ENCODE measurements at regions not wholly inside any gene's neighbourhood (a gene's known extent, or its start where the extent isn't known, plus 50 kb on each side); places are given as distances from the start of the nearest gene placed in this dataset.

DNA sequence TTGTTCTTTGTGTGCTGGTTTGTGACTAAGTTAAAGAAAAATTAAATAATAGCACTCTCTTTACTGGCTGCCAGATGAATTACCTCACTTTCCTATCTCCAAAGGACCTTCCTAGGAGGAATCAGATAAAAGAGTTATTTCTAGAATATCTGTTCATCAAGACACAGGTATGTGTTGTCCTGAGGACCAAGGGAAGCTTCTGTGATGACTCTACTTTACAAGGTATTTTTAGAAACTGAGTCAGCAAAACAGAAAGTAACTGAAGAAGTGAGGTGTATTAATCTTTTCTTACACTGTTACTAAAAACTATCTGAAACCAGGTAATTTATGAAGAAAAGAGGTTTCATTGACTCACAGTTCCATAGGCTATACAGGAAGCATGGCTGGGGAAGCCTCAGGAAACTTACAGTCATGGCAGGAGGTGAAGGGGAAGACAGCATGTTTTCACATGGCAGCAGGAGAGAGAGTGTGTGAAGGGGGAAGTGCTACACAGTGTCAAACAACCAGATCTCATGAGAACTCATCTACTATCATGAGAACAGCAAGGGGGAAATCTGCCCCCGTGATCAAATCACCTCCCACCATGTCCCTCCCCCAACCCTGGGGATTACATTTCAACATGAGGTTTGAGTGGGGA is 189.2 kb upstream of the DMAC1 start:
- no peak for DNase-seq (ENCODE audit: low read depth)
- TF ChIP-seq, protein P1, sequence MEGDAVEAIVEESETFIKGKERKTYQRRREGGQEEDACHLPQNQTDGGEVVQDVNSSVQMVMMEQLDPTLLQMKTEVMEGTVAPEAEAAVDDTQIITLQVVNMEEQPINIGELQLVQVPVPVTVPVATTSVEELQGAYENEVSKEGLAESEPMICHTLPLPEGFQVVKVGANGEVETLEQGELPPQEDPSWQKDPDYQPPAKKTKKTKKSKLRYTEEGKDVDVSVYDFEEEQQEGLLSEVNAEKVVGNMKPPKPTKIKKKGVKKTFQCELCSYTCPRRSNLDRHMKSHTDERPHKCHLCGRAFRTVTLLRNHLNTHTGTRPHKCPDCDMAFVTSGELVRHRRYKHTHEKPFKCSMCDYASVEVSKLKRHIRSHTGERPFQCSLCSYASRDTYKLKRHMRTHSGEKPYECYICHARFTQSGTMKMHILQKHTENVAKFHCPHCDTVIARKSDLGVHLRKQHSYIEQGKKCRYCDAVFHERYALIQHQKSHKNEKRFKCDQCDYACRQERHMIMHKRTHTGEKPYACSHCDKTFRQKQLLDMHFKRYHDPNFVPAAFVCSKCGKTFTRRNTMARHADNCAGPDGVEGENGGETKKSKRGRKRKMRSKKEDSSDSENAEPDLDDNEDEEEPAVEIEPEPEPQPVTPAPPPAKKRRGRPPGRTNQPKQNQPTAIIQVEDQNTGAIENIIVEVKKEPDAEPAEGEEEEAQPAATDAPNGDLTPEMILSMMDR (conservative IDR thresholded peaks at IDR 0.05; ENCODE audit: low read depth, low read length), result no peak
- H3K4me3 ChIP-seq (ENCODE audit: low read depth, low read length), result no peak overlapping the region

DNA sequence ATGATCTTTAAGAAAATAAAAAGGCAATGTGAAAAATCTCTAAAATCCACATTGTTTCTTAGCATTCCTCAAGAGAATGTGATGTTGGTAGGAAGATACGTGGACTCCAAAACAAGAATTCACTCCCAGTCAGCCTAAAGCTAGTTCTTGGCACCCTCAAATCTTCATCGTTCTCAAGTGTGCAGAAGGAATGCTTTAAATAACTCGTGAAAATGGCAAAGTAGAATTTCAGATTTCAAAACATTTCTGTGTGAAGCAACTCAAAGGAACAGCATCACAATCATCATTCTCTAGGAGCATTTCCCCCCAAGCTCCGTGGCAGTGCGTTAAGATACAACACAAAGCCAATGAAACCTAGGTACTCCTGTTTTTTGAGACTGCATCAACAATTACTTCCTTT is 185.1 kb upstream of the DMAC1 start:
- H3K4me3 ChIP-seq (ENCODE audit: low read depth, low read length), result no peak overlapping the region
- DNase-seq (ENCODE audit: low read depth), result no peak
- TF ChIP-seq, protein P1 (conservative IDR thresholded peaks at IDR 0.05; ENCODE audit: low read depth, low read length), result no peak

DNA sequence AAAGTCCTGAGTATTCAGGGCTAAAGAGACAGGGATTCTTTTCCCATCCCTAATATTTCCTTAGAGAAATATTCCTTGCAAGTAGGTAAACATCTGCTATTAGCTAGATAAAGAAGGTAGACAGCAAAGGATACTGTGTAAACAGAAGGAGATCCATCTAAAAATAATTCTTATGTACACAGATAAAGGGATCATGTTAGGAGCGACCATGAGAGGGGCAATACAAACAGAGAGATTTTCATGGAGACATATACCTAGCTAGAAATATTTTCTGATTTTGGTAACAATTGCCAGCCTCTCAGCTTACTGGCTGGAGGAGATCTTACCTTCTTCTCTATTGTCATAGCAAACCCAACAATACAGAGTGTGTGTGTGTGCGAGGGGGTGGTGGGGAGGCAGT is 184.6 kb upstream of the DMAC1 start:
- no peak for DNase-seq (ENCODE audit: low read depth)
- no peak overlapping the region for H3K4me3 ChIP-seq (ENCODE audit: low read depth, low read length)
- TF ChIP-seq, protein P1 (conservative IDR thresholded peaks at IDR 0.05; ENCODE audit: low read depth, low read length), result no peak

DNA sequence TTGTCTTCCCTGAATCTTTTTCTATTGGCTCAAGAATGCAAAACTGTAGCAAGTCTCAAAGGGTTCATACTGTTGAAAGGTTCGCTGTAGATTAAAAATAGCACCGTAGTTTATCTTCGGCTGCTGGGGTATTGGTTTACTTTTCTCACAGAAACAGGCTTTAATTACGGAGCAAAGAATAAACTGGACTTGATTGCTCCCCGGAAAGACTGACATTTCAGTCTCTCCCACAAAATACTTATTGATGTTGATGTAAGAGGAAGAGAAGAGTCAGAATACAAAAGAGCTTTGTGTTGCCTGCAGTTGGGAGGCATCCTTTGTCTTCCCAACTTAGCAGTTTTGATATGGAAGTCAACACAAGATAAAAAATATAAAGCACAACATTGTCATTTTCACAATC is 183.9 kb upstream of the DMAC1 start:
- DNase-seq (ENCODE audit: low read depth), result no peak
- TF ChIP-seq, protein P1 (conservative IDR thresholded peaks at IDR 0.05; ENCODE audit: low read depth, low read length), result no peak
- H3K4me3 ChIP-seq (ENCODE audit: low read depth, low read length), result no peak overlapping the region

DNA sequence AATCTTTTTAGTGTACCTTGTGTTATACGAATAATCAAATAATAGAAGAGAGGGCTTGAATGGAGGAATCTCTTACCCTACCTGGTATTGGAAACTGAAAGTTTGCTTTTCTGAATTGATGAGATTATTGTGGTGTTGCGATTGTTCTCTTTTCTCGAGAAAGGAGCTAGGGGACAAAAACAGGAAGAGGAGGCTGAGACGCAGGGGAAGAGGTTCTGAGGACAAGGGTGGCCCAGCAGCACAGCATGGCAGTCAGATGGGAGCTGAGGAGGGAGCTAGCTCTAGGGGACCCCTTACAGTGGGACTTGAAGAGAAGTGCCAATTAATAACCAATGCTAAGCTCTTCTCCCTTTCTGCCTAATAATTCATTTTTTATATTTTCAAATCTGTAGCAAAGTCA is 183.3 kb upstream of the DMAC1 start:
- no peak overlapping the region for H3K4me3 ChIP-seq (ENCODE audit: low read depth, low read length)

DNA sequence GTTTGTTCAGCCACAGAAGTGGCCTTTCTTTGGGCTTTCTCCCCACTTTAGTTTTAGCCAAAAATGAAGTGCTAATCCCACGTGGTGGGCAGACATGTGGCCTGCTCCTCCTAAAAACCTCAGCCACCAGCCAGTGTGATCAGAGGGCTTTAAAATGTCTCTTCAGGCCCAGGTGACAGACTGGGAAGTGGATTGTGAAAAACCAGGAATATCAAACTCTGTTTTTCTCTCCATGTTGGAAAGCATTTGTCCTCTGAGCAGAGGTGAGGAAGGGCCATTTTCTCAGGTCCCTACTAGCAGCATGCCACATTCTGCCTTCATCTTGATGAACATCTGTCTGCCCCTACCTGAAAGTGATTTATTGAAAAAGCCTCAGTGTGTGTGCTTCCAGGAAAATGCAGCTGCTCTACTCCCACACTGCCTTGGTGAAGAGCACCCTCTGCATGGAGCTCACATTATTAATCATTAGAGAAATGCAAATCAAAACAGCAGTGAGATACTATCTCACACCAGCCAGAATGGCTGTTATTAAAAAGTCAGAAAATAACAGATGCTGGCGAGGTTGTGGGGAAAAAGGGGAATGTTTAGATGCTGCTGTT is 181.2 kb upstream of the DMAC1 start:
- TF ChIP-seq, protein P1 (conservative IDR thresholded peaks at IDR 0.05; ENCODE audit: low read depth, low read length), result no peak
- no peak for DNase-seq (ENCODE audit: low read depth)
- no peak overlapping the region for H3K4me3 ChIP-seq (ENCODE audit: low read depth, low read length)

More for the DNA sequence above, 183.3 kb upstream of the DMAC1 start:
- TF ChIP-seq, protein P1 (conservative IDR thresholded peaks at IDR 0.05; ENCODE audit: low read depth, low read length), result no peak
- DNase-seq (ENCODE audit: low read depth), result no peak

DNA sequence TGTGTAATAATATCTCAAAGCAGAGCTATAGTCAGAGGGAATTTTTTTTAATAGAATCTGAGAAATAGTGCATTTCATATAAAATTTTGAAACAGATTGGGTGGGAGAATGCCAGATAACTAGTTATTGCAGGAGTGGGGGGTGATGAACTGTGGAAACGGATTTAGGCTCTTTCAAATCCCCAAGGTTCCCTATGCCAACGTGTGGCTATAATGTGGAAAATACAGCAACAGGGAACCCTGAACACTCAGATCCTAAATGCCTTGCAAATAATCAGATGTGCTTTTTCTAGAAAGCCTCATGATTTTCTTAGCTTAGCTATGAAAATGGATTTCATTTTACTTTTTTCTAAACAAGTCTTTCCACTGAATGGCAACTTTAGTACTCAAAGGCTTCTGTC is 180.5 kb upstream of the DMAC1 start:
- H3K4me3 ChIP-seq (ENCODE audit: low read depth, low read length), result no peak overlapping the region
- TF ChIP-seq, protein P1 (conservative IDR thresholded peaks at IDR 0.05; ENCODE audit: low read depth, low read length), result no peak
- DNase-seq (ENCODE audit: low read depth), result no peak

Data from choroid plexus epithelial cell (primary cell).